Activated CD8-positive, alpha-beta memory T cell treated with anti-CD3 and anti-CD28 coated beads for 36 hours (primary cell): ENCODE measurements at regions not wholly inside any gene's neighbourhood (a gene's known extent, or its start where the extent isn't known, plus 50 kb on each side); places are given as distances from the start of the nearest gene placed in this dataset.

Experiments
- CTCF ChIA-PET: fragments of 350-600 bp; sonication (Branson Sonifier 250); formaldehyde crosslinking; loops from one replicate; lab custom pipeline; 2021; ENCODE audit warnings: antibody characterized with exemption; lab: Charles Lee
- POLR2A ChIA-PET: fragments of 350-600 bp; sonication (Branson Sonifier 250); formaldehyde crosslinking; loops from one replicate; lab custom pipeline; 2021; ENCODE audit warnings: antibody characterized with exemption; lab: Charles Lee

DNA sequence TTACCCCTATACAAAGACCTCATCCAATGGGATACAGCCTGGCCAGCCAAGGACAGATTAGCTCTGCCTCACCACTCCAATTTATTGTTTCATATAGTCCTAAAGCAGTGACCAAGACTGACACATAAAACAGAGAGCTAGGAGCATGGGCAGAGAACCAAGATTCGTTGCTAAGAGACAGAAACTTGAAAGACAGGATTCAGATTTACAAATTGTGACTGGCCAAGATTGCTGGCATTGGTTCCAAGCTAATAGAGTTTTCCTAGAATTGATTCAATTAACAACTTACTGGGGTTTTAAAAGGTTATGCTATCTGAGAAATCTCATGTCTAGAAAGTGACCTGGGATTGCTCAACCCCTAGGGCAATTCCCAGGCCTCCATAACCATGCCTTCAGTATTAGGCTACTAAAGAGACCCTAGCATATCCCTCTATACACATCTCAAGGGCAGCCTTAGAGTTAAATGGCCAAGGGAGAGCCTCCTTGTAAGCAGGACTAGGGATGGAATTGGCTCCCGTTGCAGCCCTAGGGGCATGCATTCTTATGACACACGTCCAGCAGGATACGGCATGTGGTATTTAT is 75.6 kb downstream of the ICOS start:
- CTCF ChIA-PET, result interaction anchor here (0.6 kb wide), 1 partner anchor 178 kb away, joined by 4 read pairs; no protein-coding TSS in a partner anchor

DNA sequence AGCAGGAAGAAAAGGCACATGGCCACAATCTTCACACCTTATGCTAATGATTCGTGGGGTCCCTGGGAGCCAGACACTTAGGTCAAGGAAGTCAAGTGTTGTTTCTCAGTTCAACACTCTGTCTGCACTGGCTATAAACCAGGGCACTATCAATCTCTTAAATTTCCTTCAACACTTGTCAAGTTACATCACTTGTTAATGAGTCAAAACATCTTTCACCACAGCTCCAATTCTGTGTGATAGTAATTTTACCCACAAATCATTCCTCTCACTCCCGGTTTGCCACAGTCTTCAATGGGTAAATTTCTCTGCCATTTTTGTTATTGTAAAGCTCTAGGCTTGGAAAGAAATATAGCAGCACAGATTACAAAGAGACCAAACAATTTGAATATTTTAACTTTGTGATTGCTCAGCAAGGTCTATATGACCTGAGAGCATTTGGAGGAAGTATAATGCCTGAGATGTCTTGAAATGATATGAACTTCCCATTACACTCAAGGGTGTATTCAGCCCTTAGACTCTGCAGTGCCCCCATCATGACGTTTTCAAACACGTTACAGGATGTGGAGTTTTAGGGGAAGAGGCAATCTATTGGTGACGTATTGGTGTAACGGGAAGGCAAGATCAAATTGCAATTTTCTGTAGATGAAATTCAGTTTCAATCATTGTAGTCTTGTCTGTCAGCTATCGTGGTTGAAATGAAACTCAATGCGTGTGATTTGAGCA is 78.7 kb downstream of the ICOS start:
- ChIA-PET CTCF (no interaction called here), POLR2A (interaction anchor here (0.8 kb wide), 1 partner anchor 9 kb away, joined by 3 read pairs; no protein-coding TSS in a partner anchor)

More for the DNA sequence above, 75.6 kb downstream of the ICOS start:
- POLR2A ChIA-PET, result interaction anchor here (1.2 kb wide), 1 partner anchor 9 kb away, joined by 3 read pairs; no protein-coding TSS in a partner anchor

DNA sequence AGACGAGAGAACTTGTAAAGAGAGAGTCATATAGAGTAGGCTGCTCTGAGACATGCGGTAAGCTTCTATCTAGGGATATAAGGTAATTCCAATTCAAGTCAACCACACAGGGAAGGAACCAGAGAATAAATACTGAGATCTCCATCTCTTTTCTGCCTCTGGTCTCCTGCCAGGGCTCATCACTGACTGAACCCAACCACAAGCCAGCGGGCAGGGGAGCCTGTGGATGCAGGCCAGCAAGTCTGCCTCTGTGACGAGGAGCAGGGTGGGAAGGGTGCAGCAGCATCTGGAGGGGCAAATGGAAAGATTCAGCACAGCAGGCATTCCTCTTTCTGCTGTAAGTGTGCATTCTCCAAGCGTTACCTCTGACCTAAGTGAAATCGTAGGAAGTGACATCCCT is 82.2 kb downstream of the ICOS start:
- POLR2A ChIA-PET, result no interaction called here
- CTCF ChIA-PET, result no interaction called here

DNA sequence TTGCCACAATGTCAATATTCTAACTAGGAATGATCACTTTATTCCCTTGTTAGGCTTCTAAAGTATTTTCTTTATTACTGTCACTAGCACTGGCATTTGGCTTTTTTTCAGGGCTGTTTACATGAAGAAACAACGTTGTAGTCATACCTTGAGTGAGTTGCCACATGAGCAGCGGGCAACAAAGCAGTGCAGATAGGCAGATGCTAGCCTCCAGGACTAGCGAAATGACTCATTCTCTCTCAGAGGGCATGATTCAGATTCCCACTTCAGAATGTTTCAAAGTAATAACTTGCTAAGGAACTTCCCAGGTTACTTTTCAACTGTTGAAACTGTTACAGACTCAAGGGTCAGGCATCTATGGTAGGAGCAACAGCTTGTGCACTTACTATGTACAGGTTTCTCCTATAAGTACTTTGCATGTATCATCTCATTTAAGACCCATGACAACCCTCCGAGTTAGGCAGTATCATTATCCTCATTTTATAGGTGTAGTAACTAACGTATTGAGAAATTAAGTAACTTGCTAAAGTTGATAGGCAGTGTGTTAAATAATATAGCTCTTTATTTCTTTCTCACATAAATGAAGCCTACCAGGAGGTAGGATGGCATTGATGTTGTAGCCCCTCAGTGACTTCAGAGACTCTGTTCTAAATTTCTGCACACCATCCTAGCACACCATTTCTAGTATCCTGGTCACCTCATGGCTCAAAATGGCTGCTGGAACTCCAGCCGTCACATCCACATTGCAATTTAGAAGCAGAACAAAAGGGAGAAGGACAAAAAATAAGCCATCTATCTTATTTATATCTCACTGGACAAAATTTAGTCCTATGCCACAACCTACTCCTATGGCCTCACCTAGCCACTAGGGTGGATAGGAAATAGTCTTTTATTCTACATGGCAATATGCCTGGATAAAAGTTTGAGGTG is 83.3 kb downstream of the ICOS start:
- ChIA-PET CTCF (no interaction called here), POLR2A (no interaction called here)

DNA sequence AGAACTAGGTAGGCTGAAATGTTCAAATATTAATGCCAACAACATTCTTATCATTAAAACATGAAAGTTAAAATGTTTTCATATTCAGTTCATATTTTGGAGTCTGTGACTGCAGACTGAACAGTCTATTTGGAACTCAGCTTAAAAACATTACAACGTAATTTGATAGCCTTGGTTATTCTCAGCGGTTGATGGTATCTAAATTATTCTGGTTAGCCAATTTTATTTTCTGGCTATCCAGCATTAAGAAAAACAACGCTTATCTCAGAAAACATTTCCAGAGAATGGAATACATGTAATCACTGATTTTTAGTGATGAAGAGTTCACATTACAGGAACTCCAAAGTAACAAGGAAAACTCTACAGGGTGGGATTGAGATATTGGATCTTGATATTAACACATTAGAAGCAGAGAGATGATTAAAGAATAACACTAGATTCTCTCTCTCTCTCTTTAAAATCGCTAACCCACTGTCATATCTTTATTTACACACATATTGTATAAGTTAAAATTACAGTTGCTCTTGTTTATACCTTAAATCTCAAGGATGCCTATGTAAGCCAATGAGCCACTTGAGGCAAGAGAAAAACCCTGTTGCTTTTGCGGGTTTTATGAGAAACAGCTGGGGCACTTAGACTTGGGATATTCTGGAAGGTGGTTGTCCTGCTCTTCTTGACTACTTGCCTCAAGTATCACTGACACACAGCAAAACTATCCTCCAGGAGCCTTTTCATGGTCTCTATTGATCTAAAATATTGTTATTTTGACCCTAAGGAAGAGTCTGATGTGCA is 84.9 kb downstream of the ICOS start:
- ChIA-PET POLR2A (no interaction called here), CTCF (no interaction called here)

DNA sequence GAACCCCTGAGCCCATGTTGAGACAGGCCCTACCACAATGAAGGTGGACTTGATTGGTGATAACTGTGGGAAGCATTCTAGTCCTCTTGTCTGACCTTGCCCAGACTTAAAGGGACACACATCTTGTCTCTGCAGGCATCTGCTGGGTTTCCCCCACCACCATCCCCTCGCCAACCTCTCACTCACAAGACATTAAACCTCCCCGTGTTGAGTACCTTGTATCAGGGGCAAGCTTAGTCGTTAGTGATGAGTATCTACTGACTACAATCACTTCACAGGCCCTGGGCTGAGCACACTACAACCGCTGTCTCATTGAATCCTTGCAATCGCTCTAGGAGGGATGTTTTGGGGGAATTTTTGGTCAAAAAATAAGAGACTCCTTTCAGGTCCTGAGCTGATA is 86.0 kb downstream of the ICOS start:
- POLR2A ChIA-PET, result no interaction called here
- CTCF ChIA-PET, result interaction anchor here (1.2 kb wide), 1 partner anchor 155 kb away, joined by 3 read pairs; no protein-coding TSS in a partner anchor

DNA sequence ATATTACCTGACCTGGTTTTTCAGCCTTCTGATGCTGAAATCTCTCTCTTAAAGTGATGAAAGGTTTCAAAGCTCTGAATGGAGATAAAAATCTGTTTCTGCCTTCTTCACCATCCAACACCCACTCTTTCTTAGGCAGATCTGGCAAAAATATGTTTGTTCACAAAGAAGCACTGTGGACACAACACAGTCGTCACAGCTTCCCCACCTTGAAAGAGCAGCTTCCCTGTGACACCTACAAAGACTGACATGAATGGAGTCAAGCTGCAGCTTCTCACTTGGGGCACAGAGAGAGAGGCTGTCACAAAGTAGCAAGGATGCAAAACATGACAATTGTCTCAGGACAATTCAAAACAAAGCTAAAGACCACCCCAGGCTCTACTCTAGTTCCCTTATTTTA is 86.5 kb downstream of the ICOS start:
- CTCF ChIA-PET, result interaction anchor here (1.2 kb wide), 1 partner anchor 155 kb away, joined by 3 read pairs; no protein-coding TSS in a partner anchor
- POLR2A ChIA-PET, result no interaction called here

DNA sequence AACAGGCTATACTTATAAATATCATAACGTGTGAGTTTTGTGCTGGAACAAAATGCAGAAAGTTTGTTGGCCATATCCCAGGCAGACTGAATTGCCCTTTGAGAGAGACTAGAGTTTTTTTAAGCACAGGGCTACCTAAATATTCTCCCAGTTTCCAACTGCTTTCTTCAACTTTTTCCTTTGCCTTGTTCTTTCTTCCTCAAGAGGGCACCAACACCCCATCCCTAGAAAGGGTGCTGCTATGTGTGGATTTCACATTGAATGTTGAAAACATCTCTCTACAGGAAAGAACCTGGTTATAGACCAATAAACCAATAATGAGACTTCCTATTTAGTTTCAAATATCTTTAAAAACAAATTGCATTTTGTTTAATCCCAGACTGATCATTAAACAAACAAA is 87.9 kb downstream of the ICOS start:
- ChIA-PET CTCF (interaction anchor here (1.0 kb wide), 1 partner anchor 153 kb away, joined by 3 read pairs; no protein-coding TSS in a partner anchor), POLR2A (no interaction called here)

DNA sequence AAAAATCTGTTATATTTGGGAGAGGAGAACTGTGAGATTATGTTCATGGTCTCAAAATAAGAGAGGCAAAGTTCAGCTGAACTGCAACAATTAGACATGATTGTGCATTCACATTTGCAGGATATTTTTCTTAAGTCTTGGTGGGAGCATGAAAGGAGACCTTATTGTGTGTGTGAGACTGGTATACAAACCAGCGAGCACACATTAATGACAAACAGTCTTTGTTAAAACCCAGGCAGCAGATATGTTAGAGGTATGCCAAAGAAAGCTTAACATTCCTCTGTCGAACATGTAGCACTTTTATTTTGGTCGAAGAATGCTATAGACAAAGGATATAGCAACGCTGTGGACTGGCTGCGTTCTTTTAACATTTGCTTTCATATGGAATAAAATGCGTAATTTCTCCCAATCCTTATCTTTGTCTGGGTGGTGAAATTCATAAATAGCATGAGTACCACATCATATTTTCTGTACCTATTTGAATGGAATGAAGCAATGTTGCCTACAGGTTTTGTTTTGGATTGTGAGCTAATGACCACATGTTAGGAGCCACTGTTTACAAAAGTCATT is 88.4 kb downstream of the ICOS start:
- ChIA-PET CTCF (no interaction called here), POLR2A (no interaction called here)

DNA sequence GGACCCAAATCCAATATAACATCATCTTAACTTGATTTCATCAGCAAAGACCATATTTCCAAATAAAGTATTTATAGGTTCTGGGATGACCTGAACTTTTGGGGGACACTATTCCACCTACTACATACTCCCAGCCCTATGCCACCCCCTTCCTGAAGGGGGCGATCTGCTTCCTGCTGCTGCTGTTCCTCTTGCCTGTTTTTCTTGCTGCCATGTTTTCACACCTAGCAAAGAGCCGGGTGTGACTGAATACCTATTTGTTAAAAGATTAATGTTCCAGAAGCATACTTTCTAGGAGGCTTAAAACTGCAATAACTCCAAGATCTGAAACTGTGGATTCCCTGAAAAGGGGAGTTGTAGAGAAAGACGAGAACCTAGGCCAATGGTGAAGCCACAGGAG is 89.7 kb downstream of the ICOS start:
- POLR2A ChIA-PET, result no interaction called here
- CTCF ChIA-PET, result no interaction called here

DNA sequence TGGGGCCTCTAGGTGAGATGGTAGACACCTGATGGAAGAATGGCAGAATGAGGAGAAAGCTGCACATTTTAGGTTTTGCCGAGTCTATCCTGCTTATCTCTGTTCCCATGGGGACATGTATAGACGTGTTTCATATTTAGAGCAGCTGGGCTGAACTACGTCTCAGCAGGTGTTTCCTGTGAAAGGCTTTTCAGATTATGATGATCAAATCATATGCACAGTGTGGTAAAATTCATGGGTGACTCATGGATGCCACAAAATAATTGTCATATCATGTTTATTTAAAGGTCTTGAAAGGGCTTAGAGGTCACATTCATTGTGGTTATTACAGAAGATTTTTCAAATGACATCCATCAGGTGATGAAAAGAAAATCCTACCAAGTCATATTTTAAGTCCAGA is 90.5 kb downstream of the ICOS start:
- CTCF ChIA-PET, result no interaction called here
- POLR2A ChIA-PET, result no interaction called here

DNA sequence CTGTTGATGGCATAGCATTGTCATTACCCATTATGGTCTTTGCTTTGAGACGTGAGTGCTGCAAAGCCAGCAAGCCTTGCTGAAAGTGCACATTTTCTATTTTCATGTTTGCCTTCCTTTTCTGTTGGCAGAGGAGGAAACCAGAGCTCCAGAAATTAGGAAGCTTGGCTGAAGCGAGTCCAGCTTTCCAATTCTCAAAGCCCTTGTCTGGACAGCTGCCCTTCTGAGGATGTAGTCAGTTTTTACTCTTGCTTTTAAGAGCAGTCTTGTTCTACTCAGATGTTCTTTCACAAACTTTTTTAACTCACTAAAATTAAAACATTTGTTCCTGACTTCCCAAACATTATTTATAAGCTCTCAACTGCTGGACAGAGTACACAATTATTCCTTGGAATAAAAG is 93.8 kb downstream of the ICOS start:
- ChIA-PET POLR2A (no interaction called here), CTCF (no interaction called here)

DNA sequence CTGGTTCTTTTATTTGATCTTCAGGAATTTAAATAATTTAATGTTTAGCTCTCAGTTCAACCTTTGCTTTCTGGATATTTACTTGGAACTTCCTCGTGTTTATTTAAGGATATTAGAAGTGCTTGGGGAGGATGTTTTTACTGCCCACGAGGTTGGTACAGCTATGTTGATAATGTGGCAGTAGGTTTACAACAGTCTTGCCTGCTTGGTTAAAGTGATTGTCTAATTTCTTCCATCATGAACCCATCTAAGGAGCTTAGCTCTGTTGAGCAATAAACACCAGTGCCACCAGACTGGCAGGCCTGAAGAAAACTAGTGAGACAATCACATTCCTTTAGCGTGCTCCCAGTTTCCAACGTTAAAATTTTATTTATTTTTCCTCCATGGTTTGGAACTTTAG is 94.5 kb downstream of the ICOS start:
- POLR2A ChIA-PET, result no interaction called here

DNA sequence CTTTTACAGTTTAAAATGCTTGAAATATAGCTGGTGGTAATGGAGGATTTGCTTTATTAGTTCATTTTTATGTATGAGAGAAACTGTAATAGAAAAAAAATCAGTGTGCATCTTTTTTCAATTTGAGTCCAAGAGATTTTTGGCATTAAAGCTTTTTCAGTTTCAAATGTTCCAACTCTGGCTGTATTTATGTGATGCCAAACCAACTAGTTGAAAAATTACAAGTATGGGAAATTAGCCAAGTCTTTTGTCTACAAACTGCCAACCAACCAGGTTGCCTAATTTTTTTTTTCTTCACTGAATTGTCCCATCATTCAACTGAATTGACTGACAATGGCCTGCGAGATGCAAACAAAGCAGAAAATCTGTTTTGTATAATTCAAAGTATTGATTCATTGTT is 95.7 kb downstream of the ICOS start:
- POLR2A ChIA-PET, result no interaction called here
- CTCF ChIA-PET, result interaction anchor here (0.9 kb wide), 1 partner anchor 146 kb away, joined by 3 read pairs; no protein-coding TSS in a partner anchor

More for the DNA sequence above, 94.5 kb downstream of the ICOS start:
- CTCF ChIA-PET, result no interaction called here

DNA sequence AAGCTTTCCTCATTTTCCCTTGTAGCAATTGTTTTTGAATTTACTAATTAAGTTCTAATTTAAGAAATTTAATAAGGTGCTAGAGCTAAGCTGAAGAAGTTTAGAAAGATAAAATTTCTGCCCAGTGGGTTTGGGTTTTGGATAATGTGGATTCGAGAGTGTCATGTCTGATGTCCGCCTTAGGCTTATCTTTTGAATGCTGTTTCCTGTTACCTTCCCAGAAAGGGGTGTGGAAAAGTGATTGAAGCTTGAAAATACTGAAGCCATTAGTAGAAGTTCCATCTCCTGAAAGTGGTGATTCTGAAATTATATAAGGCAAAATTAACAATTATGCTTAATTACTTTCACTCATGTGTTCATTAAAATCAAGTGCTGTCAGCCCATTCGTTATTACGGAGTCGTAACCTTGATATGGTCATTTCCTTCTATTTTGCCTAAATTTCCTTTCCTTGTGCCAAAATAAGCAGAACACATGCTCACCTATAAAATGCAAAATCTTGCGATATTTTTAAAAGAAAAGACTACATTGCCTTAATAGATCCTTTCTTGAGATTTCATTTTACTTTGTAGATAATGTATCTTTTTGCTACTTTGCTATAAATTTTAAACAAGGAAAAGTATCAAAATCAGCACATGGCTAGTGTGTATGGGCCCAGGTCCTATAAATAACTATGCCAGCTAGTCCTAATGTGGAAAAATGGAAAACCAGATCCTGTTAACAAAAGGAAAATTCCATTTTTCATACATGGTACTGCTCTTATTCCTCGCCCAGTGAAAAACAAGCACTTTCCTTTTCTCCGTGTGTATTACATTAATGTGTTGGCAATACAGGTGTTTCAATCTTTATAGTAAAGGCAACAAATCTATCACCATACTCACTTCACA is 97.3 kb downstream of the ICOS start:
- CTCF ChIA-PET, result no interaction called here

DNA sequence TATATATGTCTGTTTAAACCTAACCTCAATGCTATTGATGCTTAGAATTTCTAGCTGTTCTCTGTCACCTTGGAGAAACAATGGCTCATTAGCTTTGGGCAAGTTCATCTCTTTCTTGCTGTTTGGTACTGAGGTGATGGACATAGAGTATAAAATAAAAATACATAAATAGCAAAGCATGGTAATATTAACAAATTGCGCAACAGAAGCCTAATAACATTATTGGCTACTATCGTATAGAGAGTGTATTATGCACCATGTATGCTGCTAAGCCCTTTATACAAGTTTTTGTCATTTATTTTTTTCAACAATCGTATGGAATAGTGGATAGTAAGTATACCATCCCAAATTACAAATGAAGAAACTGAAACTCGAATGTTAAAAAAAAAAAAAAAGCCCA is 100.1 kb downstream of the ICOS start:
- ChIA-PET CTCF (no interaction called here), POLR2A (no interaction called here)

More for the DNA sequence above, 97.3 kb downstream of the ICOS start:
- POLR2A ChIA-PET, result no interaction called here

DNA sequence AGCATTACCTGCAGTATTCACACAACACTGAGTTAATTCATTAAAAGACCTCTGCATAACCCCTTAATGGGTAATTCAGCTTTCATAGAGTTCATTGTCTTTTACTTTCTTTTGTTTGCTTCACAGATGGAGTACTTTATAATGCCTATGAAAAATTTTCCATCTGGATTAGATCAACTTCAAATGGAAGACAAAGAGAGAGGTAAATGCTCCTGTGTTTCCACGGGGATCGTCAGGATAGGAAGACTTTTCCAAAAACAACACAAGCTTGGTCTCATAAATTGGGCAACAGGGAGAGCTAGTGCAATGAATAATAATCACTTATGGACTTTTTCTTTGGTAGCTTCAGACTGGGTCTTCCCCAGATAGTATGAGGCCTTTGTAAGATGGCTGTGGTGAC is 100.7 kb downstream of the ICOS start:
- ChIA-PET CTCF (no interaction called here), POLR2A (no interaction called here)

DNA sequence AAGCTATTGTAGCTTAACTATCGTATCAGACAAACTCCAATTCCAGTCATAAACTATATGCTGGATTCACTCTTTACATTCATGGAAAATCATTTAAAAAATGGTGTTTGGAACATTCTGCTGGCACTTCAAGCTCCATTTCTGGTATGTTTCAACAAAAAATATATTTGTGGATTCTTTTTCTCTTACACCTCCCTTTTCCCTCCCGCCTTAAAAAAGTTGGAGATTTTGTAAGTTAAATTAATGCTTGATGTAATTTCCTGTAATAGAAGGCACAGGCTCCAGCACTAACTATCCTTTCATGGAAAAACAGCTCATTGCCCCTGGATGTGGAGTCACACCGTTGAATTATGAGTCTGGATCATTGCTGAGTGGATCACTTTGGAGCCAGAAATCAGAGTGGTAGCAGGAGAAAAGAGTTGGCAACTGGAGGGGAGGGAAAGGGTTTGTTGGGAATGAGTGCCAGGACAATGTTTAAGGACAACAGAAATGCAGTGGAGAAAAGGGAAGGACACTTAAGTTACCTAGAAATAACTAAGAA is 102.8 kb downstream of the ICOS start:
- POLR2A ChIA-PET, result no interaction called here
- CTCF ChIA-PET, result no interaction called here
